HCT116 (cell line): ENCODE measurements at regions not wholly inside any gene's neighbourhood (a gene's known extent, or its start where the extent isn't known, plus 50 kb on each side); places are given as distances from the start of the nearest gene placed in this dataset.

Source experiments
- ATAC-seq: fragments of 200-7000 bp; cut with Tn5 transposase; 2 replicates; pipeline ENCODE4 v1.9.1; 2020; ENCODE audit warnings: mild to moderate bottlenecking, moderate library complexity
- BruUV-seq: library from RNA; stranded (reverse); fragments of 400-500 nt; replicated peaks from 2 replicates; lab custom pipeline; 2021; lab: Mats Ljungman, UMichigan
- CTCF ChIA-PET: fragments of 300-600 bp; sonication (Branson Sonifier 250); formaldehyde crosslinking; loops from one replicate; lab custom pipeline; 2021; ENCODE audit warnings: antibody characterized with exemption; lab: Charles Lee
- POLR2A ChIA-PET: fragments of 300-600, 350-600 bp; sonication (Branson Sonifier 250); formaldehyde crosslinking; loops from one replicate; lab custom pipeline; 2021; ENCODE audit warnings: antibody characterized with exemption; lab: Charles Lee
- RAD21 ChIA-PET, 2 experiments: fragments of 300-600 bp; sonication (Branson Sonifier 250); formaldehyde crosslinking; loops; one replicate each; lab custom pipeline; 2023; ENCODE audit warnings: low total read pairs in 2 of 2; ENCODE audit not compliant: uncharacterized antibody in 2 of 2, unreplicated experiment in 2 of 2, low non-redundant PET in 1 of 2; lab: Charles Lee
- DNase-seq: peaks from one replicate; pipeline ENCODE4 v3.0.0-alpha.2; 2010; ENCODE audit warnings: low read depth, low spot score
- H2AFZ ChIP-seq: fragments of 200-600 bp; shearing (Covaris generic), sonication (generic); 2 replicates; pipeline ENCODE4 v1.6.1; 2017; ENCODE audit warnings: low read depth, mixed run types, mixed read lengths, antibody characterized with exemption, low read length; ENCODE audit not compliant: poor library complexity, severe bottlenecking
- H3K27ac ChIP-seq: 2 replicates; pipeline ENCODE4 v1.5.1; 2012; ENCODE audit warnings: low read depth, low read length
- H3K27me3 ChIP-seq: fragments of 200-600 bp; sonication (generic); 2 replicates; pipeline ENCODE4 v1.6.1; 2016; ENCODE audit warnings: mixed run types, low read length, mixed read lengths; ENCODE audit not compliant: insufficient read depth
- H3K36me3 ChIP-seq, 2 experiments: fragments of 200-500 bp in 1 of 2; fragments of 200-600 bp in 1 of 2; sonication (Bioruptor generic) in 1 of 2; sonication (generic) in 1 of 2; 2 replicates each; pipeline versions ENCODE4 v1.5.1 to v1.6.1; 2014 to 2016; ENCODE audit warnings: low read length in 2 of 2, inconsistent platforms in 1 of 2, mixed read lengths in 1 of 2, mixed run types in 1 of 2; ENCODE audit not compliant: insufficient read depth in 2 of 2, control insufficient read depth in 1 of 2
- H3K4me1 ChIP-seq, 2 experiments: fragments of 200-600 bp in 1 of 2; sonication (generic) in 1 of 2; 2 replicates each; pipeline versions ENCODE4 v1.5.1 to v1.6.1; 2012 to 2017; ENCODE audit warnings: low read length in 2 of 2, inconsistent platforms in 1 of 2, mild to moderate bottlenecking in 1 of 2, mixed read lengths in 1 of 2, mixed run types in 1 of 2, moderate library complexity in 1 of 2; ENCODE audit not compliant: insufficient read depth in 2 of 2, control insufficient read depth in 1 of 2
- H3K4me2 ChIP-seq: fragments of 200-600 bp; sonication (generic); 2 replicates; pipeline ENCODE4 v1.6.1; 2017; ENCODE audit warnings: mixed run types, low read length, mixed read lengths
- H3K4me3 ChIP-seq, 2 experiments: fragments of 200-600 bp in 1 of 2; sonication (generic) in 1 of 2; replicated peaks in 1 of 2; 2 replicates each; pipeline ENCODE4 v1.5.1; 2011 to 2016; ENCODE audit warnings: low read length in 2 of 2, control low read depth in 1 of 2, low read depth in 1 of 2, mild to moderate bottlenecking in 1 of 2, mixed read lengths in 1 of 2, mixed run types in 1 of 2
- H3K79me2 ChIP-seq: fragments of 200-600 bp; sonication (generic); 2 replicates; pipeline ENCODE4 v1.6.1; 2017; ENCODE audit warnings: mild to moderate bottlenecking, mixed run types, low read length, moderate library complexity, mixed read lengths; ENCODE audit not compliant: insufficient read depth
- H3K9ac ChIP-seq: fragments of 200-600 bp; sonication (generic); 2 replicates; pipeline ENCODE4 v1.6.1; 2016; ENCODE audit warnings: low read length, mixed read lengths
- H3K9me2 ChIP-seq: fragments of 200-600 bp; sonication (generic), shearing (Covaris generic); 2 replicates; pipeline ENCODE4 v1.6.1; 2017; ENCODE audit warnings: mixed run types, mild to moderate bottlenecking, moderate library complexity; ENCODE audit not compliant: insufficient read depth
- H3K9me3 ChIP-seq, 2 experiments: fragments of 200-500 bp in 1 of 2; fragments of 200-600 bp in 1 of 2; sonication (Bioruptor generic) in 1 of 2; sonication (generic) in 1 of 2; 2 replicates each; pipeline ENCODE4 v1.6.1; 2014 to 2017; ENCODE audit warnings: low read length in 2 of 2, mixed read lengths in 2 of 2, inconsistent platforms in 1 of 2, low read depth in 1 of 2, mild to moderate bottlenecking in 1 of 2, mixed run types in 1 of 2, moderate library complexity in 1 of 2; ENCODE audit not compliant: control insufficient read depth in 1 of 2, insufficient read depth in 1 of 2
- H4K20me1 ChIP-seq: fragments of 200-600 bp; sonication (generic), shearing (Covaris generic); 2 replicates; pipeline ENCODE4 v1.6.1; 2017; ENCODE audit warnings: mixed run types, mild to moderate bottlenecking, moderate library complexity; ENCODE audit not compliant: insufficient read depth
- CBX3 ChIP-seq: IDR thresholded peaks from 2 replicates; pipeline ENCODE4 v1.6.1; 2012; ENCODE audit warnings: low read depth
- EGR1 ChIP-seq: IDR thresholded peaks from 2 replicates; pipeline ENCODE4 v1.6.1; 2012; ENCODE audit warnings: low read depth
- FOSL1 ChIP-seq: IDR thresholded peaks from 2 replicates; pipeline ENCODE4 v1.6.1; 2012; ENCODE audit warnings: low read depth
- POLR2AphosphoS5 ChIP-seq: IDR thresholded peaks from 2 replicates; pipeline ENCODE4 v1.6.1; 2011; ENCODE audit warnings: mild to moderate bottlenecking, low read depth, low read length, moderate library complexity
- RAD21 ChIP-seq: IDR thresholded peaks from 2 replicates; pipeline ENCODE4 v1.6.1; 2012; ENCODE audit warnings: low read depth, mild to moderate bottlenecking
- SP1 ChIP-seq: IDR thresholded peaks from 2 replicates; pipeline ENCODE4 v1.6.1; 2012; ENCODE audit warnings: low read depth
- SRF ChIP-seq: IDR thresholded peaks from 2 replicates; pipeline ENCODE4 v1.6.1; 2012; ENCODE audit warnings: low read depth
- TCF7L2 ChIP-seq: IDR thresholded peaks from 2 replicates; pipeline ENCODE4 v1.7.0; 2011; ENCODE audit warnings: borderline replicate concordance, inconsistent platforms; ENCODE audit not compliant: insufficient read depth, insufficient read length; ENCODE audit errors: extremely low read depth
- YY1 ChIP-seq: IDR thresholded peaks from 2 replicates; pipeline ENCODE4 v1.6.1; 2011; ENCODE audit warnings: low read length, low read depth, moderate library complexity, mild to moderate bottlenecking; ENCODE audit not compliant: insufficient replicate concordance; ENCODE audit errors: extremely low read depth
- ZFX ChIP-seq: fragments of 450-650 bp; IDR thresholded peaks from 2 replicates; pipeline ENCODE4 v1.6.1; 2017
- intact Hi-C: fragments of 100-400 bp; cut with micrococcal nuclease; formaldehyde crosslinking; loops from 2 replicates; pipeline ENCODE4 v1.10.0; 2022
- TF ChIP-seq, protein P1 (sequence below): IDR thresholded peaks from 2 replicates; pipeline ENCODE4 v1.6.1; 2011; ENCODE audit warnings: mild to moderate bottlenecking, low read length, moderate library complexity; ENCODE audit not compliant: insufficient replicate concordance; ENCODE audit errors: extremely low read depth
- TF ChIP-seq, protein P2 (sequence below): IDR thresholded peaks from 2 replicates; pipeline ENCODE4 v1.6.1; 2012
- TF ChIP-seq, protein P3 (sequence below): IDR thresholded peaks from 2 replicates; pipeline ENCODE4 v1.6.1; 2012; ENCODE audit warnings: low read depth
- TF ChIP-seq, protein P4 (sequence below): IDR thresholded peaks from 2 replicates; pipeline ENCODE4 v1.6.1; 2012

DNA sequence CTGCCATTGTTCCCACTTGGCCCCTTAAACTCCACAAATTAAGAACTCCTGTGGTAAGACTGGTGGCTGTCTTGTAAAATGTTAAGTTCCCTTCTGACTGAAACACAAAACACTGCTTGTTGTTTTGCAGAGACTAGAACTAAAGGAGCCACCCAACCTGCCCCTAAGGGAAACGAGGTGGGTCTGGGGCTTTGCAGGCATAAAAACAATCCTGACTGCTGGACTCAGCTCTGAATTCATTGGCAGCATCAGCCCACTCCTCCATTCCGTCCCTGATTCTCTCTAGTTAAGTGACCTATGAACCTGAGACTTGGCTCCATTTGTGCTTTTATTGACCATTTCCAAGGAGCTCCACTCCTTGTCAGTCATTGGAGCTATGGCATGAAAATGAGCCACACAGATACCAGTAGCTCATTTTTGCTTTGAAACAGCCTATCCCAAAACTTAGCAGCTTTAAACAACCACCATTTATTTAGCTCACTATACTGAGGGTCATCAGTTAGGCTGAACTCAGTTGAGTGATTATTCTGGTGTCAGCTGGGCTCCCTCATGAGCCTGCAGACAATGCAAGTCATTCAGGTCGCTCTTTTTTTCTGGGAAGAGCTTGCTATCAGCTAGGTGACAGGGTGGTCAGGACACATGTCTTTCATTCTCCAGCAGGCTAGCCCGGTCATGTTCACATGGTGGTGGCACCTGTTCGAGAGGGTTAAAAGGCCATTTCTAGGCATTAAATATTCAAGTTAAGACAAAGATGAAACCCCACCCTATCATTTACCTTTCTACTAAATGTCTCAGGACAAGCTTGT, 175.1 kb upstream of the CTNNB1 start (continued):
- TF ChIP-seq, protein P1, sequence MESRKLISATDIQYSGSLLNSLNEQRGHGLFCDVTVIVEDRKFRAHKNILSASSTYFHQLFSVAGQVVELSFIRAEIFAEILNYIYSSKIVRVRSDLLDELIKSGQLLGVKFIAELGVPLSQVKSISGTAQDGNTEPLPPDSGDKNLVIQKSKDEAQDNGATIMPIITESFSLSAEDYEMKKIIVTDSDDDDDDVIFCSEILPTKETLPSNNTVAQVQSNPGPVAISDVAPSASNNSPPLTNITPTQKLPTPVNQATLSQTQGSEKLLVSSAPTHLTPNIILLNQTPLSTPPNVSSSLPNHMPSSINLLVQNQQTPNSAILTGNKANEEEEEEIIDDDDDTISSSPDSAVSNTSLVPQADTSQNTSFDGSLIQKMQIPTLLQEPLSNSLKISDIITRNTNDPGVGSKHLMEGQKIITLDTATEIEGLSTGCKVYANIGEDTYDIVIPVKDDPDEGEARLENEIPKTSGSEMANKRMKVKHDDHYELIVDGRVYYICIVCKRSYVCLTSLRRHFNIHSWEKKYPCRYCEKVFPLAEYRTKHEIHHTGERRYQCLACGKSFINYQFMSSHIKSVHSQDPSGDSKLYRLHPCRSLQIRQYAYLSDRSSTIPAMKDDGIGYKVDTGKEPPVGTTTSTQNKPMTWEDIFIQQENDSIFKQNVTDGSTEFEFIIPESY, result no peak
- TF ChIP-seq EGR1, result no peak

DNA sequence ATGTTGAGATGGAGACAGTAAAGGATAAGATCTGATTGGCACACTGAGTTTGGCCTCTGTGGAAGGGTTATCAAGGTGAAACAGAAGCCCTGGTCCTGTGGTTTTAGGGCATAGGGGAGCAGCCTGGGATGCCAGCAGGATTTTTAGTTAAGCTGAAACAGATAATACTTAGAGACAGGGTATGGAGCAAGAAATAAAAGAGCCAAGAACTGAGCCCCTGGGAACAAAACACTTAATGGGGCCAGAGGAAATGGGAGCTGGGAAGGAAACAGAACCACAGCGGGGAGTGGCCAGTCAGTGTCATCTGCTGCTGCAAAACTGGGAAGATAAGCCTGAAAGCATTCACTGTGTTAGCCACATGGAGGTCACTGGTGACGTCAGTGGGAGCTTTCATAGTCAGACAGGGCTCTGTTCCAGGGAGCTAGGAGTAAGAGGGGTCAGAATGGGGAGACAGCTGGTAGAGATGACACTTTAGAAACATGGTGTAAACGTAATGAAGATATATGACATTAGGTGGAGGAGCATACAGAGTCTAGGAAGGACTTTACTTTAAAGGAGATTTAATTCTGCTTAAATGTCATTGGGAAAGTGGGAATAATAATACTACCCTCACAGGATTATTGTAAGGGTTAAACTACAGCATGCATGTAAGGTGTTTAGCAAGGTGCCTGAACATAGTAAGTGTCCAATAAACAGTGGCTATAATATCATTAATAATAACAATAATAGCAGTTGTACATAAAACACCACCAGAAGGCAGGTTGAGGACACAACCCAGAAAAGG, 172.7 kb upstream of the CTNNB1 start:
- Histone ChIP-seq H3K36me3 (no peaks in the 10 kb centered on the region), H3K4me3 (no peak overlapping the region), H3K27me3 (peaks cover 10% of the 10 kb centered on the region; the same call in 1 of the 2 replicates), H3K9ac (no peak overlapping the region), H3K4me1 (no peaks in the 10 kb centered on the region; a peak in 1 of 4 replicates), H3K9me3 (no peaks in the 10 kb centered on the region), H3K79me2 (no peaks in the 10 kb centered on the region), H3K4me2 (no peak overlapping the region), H3K27ac (no peak overlapping the region), H4K20me1 (no peaks in the 10 kb centered on the region), H2AFZ (no peak overlapping the region), H3K9me2 (no peaks in the 10 kb centered on the region)
- ATAC-seq (0 out of 2 replicates have a peak, but pooled peaks have one; percentile 46), DNase-seq (no peak)
- BruUV-seq, result no TSS peak
- CTCF ChIA-PET, result no interaction called here
- intact Hi-C loops, result no loop called here
- RAD21 ChIA-PET, result no interaction called here
- POLR2A ChIA-PET, result no interaction called here
- TF ChIP-seq SP1 (no peak), FOSL1 (no peak), CBX3 (no peak), YY1 (no peak), ZFX (no peak), SRF (no peak), POLR2AphosphoS5 (no peak), RAD21 (no peak), TCF7L2 (no peak)
- TF ChIP-seq, protein P2, sequence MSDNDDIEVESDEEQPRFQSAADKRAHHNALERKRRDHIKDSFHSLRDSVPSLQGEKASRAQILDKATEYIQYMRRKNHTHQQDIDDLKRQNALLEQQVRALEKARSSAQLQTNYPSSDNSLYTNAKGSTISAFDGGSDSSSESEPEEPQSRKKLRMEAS, result no peak
- TF ChIP-seq, protein P3, sequence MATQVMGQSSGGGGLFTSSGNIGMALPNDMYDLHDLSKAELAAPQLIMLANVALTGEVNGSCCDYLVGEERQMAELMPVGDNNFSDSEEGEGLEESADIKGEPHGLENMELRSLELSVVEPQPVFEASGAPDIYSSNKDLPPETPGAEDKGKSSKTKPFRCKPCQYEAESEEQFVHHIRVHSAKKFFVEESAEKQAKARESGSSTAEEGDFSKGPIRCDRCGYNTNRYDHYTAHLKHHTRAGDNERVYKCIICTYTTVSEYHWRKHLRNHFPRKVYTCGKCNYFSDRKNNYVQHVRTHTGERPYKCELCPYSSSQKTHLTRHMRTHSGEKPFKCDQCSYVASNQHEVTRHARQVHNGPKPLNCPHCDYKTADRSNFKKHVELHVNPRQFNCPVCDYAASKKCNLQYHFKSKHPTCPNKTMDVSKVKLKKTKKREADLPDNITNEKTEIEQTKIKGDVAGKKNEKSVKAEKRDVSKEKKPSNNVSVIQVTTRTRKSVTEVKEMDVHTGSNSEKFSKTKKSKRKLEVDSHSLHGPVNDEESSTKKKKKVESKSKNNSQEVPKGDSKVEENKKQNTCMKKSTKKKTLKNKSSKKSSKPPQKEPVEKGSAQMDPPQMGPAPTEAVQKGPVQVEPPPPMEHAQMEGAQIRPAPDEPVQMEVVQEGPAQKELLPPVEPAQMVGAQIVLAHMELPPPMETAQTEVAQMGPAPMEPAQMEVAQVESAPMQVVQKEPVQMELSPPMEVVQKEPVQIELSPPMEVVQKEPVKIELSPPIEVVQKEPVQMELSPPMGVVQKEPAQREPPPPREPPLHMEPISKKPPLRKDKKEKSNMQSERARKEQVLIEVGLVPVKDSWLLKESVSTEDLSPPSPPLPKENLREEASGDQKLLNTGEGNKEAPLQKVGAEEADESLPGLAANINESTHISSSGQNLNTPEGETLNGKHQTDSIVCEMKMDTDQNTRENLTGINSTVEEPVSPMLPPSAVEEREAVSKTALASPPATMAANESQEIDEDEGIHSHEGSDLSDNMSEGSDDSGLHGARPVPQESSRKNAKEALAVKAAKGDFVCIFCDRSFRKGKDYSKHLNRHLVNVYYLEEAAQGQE, result no peak
- TF ChIP-seq, protein P1, result no peak
- TF ChIP-seq, protein P4, sequence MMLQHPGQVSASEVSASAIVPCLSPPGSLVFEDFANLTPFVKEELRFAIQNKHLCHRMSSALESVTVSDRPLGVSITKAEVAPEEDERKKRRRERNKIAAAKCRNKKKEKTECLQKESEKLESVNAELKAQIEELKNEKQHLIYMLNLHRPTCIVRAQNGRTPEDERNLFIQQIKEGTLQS, result no peak
